ENCODE measurements at regions not wholly inside any gene's neighbourhood (a gene's known extent, or its start where the extent isn't known, plus 50 kb on each side); places are given as distances from the start of the nearest gene placed in this dataset.

- TF ChIP-seq CTCF (conservative IDR thresholded peaks at IDR 0.05) (no peak), EZH2 (IDR thresholded peaks at IDR 0.05; ENCODE audit: low read depth) (no peak)
These were observed 172.9 kb upstream of the NREP start for GRCh38 chr5:111929867-111930266.
